Brain microvascular endothelial cell (primary cell): ENCODE measurements at regions not wholly inside any gene's neighbourhood (a gene's known extent, or its start where the extent isn't known, plus 50 kb on each side); places are given as distances from the start of the nearest gene placed in this dataset.

ENCODE experiments used
- DNase-seq: peaks from one replicate; pipeline ENCODE4 v3.0.0-alpha.2; 2020
- H3K27ac ChIP-seq: fragments of 250-450 bp; sonication (Bioruptor Pico); 2 replicates; pipeline ENCODE4 v1.5.1; 2020; ENCODE audit warnings: mild to moderate bottlenecking, moderate library complexity
- H3K27me3 ChIP-seq: fragments of 250-450 bp; sonication (Bioruptor Pico); replicated peaks from 2 replicates; pipeline ENCODE4 v1.5.1; 2020; ENCODE audit warnings: mild to moderate bottlenecking
- H3K36me3 ChIP-seq: fragments of 250-450 bp; sonication (Bioruptor Pico); replicated peaks from 2 replicates; pipeline ENCODE4 v1.5.1; 2020; ENCODE audit warnings: mild to moderate bottlenecking
- H3K4me3 ChIP-seq: 2 replicates; pipeline ENCODE4 v1.5.1; 2011; ENCODE audit warnings: low read depth, mild to moderate bottlenecking, control low read depth, low read length, moderate library complexity
- CTCF ChIP-seq: IDR thresholded peaks from 2 replicates; pipeline ENCODE4 v1.5.1; 2011; ENCODE audit warnings: low read depth, mild to moderate bottlenecking, moderate library complexity, low read length, control low read depth, inconsistent platforms; ENCODE audit errors: missing control alignments
- in situ Hi-C: cut with HindIII; loops from 2 replicates; pipeline ENCODE4 v1.10.0; 2017; ENCODE audit warnings: low sequenced_read_pairs, low pct_ligation_motif_present

GRCh38 chr7:33807155-33807530 is 98.2 kb upstream of the BMPER start:
- Histone ChIP-seq H3K36me3 (no peaks in the 10 kb centered on the region), H3K27ac (no peak overlapping the region), H3K4me3 (no peak overlapping the region), H3K27me3 (no peaks in the 10 kb centered on the region)
- TF ChIP-seq CTCF = no peak
- DNase-seq = no peak
- in situ Hi-C loops = no loop called here

- DNase-seq = peak; percentile 89
- H3K27me3 ChIP-seq = no peaks in the 10 kb centered on the region
- no peak overlapping the region for H3K4me3 ChIP-seq
- TF ChIP-seq CTCF = peak; percentile 77
- H3K27ac ChIP-seq = peak overlapping the region; percentile 74
- no peaks in the 10 kb centered on the region for H3K36me3 ChIP-seq
- in situ Hi-C loops = no loop called here
Observed at GRCh38 chr7:33807779-33808482, 97.4 kb upstream of the BMPER start.

- in situ Hi-C loops = no loop called here
- DNase-seq = no peak
- no peak for TF ChIP-seq CTCF
- H3K27ac ChIP-seq = no peak overlapping the region
- H3K27me3 ChIP-seq = no peaks in the 10 kb centered on the region
- no peak overlapping the region for H3K4me3 ChIP-seq
- H3K36me3 ChIP-seq = no peaks in the 10 kb centered on the region
Observed at GRCh38 chr7:33809228-33809627, 96.1 kb upstream of the BMPER start.

GRCh38 chr7:33810356-33810755 is 95.0 kb upstream of the BMPER start:
- H3K27me3 ChIP-seq = no peaks in the 10 kb centered on the region
- TF ChIP-seq CTCF = no peak
- no peak for DNase-seq
- no peak overlapping the region for H3K27ac ChIP-seq
- in situ Hi-C loops = no loop called here
- no peaks in the 10 kb centered on the region for H3K36me3 ChIP-seq
- H3K4me3 ChIP-seq = no peak overlapping the region

GRCh38 chr7:33813331-33813730 is 92.0 kb upstream of the BMPER start:
- TF ChIP-seq CTCF = no peak
- H3K27me3 ChIP-seq = no peaks in the 10 kb centered on the region
- H3K36me3 ChIP-seq = no peaks in the 10 kb centered on the region
- no peak for DNase-seq
- in situ Hi-C loops = no loop called here
- H3K27ac ChIP-seq = no peak overlapping the region
- no peak overlapping the region for H3K4me3 ChIP-seq

- Histone ChIP-seq H3K27ac (no peak overlapping the region), H3K36me3 (no peaks in the 10 kb centered on the region), H3K27me3 (no peaks in the 10 kb centered on the region), H3K4me3 (no peak overlapping the region)
- no peak for TF ChIP-seq CTCF
- in situ Hi-C loops = no loop called here
- DNase-seq = no peak
Observed at GRCh38 chr7:33814400-33814799, 90.9 kb upstream of the BMPER start.
